ENCODE measurements at regions not wholly inside any gene's neighbourhood (a gene's known extent, or its start where the extent isn't known, plus 50 kb on each side); places are given as distances from the start of the nearest gene placed in this dataset.

DNA sequence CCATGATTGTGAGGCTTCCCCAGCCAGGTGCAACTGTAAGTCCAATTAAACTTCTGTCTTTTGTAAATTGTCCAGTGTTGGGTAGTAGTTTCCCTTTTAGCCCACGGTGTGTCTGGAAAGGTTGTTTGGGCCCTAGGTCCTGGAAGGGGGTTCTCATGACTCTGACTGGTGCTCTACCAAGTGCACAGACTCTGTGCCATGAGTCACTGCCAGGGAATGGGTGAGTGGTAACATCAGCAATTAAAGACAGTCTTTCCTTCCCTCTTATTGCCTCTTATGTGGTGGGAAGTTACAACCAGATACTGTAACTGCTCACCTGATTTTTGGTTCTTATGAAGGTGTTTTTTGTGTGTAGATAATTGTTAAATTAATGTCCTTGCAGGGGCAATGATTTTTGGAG, 141.2 kb downstream of the PRDM9 start:
- TF ChIP-seq, protein P1, sequence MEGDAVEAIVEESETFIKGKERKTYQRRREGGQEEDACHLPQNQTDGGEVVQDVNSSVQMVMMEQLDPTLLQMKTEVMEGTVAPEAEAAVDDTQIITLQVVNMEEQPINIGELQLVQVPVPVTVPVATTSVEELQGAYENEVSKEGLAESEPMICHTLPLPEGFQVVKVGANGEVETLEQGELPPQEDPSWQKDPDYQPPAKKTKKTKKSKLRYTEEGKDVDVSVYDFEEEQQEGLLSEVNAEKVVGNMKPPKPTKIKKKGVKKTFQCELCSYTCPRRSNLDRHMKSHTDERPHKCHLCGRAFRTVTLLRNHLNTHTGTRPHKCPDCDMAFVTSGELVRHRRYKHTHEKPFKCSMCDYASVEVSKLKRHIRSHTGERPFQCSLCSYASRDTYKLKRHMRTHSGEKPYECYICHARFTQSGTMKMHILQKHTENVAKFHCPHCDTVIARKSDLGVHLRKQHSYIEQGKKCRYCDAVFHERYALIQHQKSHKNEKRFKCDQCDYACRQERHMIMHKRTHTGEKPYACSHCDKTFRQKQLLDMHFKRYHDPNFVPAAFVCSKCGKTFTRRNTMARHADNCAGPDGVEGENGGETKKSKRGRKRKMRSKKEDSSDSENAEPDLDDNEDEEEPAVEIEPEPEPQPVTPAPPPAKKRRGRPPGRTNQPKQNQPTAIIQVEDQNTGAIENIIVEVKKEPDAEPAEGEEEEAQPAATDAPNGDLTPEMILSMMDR (IDR thresholded peaks at IDR 0.05; ENCODE audit: low read depth, low read length, missing control alignments), result no peak

DNA sequence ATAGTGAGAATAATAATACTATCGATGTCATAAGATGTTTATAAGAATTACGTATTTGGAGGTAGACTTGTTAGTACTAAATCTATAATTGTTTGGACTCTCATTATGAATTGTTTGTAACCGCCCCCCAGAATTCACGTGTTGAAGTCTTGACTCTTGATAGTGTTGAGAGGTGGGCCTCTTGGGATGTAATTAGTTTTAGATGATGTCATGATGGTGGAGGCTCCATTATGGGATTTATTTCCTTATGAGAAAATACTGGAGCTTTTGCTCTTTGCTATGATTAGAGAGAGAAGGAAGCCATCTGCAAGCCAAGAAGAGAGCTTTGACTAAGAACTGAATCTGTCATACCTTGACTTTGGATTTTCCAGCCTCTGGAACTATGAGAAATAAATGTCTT, 142.2 kb downstream of the PRDM9 start:
- no peak for DNase-seq (ENCODE audit: low read depth)
- TF ChIP-seq, protein P1 (IDR thresholded peaks at IDR 0.05; ENCODE audit: low read depth, low read length, missing control alignments), result no peak
- H3K4me3 ChIP-seq (ENCODE audit: low read depth, low read length), result no peak overlapping the region

More for the DNA sequence above, 141.2 kb downstream of the PRDM9 start:
- no peak overlapping the region for H3K4me3 ChIP-seq (ENCODE audit: low read depth, low read length)
- no peak for DNase-seq (ENCODE audit: low read depth)

DNA sequence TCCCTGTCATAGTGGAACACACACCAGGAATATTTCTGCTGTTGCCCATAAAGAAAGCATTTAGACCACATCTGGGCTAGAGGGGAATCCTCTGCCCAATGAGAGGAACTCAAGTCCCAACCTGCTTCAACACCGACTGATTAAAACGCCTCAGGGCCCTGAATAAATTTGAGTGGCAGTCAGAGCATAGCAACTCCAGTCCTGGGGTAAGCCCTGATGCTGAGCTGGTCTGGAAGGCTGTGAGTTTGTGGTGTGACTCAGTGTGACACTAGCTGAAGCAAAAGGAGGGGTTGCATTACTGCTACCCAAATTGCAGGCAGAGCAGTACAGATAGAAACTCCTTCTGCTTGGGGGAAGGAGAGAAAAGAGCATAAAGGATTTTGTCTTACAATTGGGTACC, 148.3 kb downstream of the PRDM9 start:
- TF ChIP-seq, protein P1 (IDR thresholded peaks at IDR 0.05; ENCODE audit: low read depth, low read length, missing control alignments), result no peak
- no peak overlapping the region for H3K4me3 ChIP-seq (ENCODE audit: low read depth, low read length)
- DNase-seq (ENCODE audit: low read depth), result no peak

DNA sequence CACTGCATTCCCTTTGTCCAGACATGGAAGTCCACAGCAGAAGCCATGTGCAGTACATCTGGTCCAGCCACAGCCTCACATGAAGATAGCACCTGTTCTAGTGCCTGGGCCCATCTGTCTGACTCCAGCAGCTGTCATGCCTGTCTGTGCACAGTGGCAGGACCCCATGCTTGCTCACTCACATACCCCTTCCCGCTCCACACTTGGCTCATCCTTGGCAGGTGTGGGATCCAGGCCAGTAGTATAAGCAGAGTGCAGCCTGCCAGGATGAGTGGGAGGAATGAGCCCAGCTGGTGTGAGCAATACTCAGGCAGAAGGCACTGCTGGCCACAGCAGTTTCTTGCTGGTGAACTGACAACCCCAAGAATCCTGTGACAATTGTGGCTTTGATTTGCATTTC, 168.0 kb downstream of the PRDM9 start:
- no peak for DNase-seq (ENCODE audit: low read depth)
- TF ChIP-seq, protein P1 (IDR thresholded peaks at IDR 0.05; ENCODE audit: low read depth, low read length, missing control alignments), result no peak
- no peak overlapping the region for H3K4me3 ChIP-seq (ENCODE audit: low read depth, low read length)

DNA sequence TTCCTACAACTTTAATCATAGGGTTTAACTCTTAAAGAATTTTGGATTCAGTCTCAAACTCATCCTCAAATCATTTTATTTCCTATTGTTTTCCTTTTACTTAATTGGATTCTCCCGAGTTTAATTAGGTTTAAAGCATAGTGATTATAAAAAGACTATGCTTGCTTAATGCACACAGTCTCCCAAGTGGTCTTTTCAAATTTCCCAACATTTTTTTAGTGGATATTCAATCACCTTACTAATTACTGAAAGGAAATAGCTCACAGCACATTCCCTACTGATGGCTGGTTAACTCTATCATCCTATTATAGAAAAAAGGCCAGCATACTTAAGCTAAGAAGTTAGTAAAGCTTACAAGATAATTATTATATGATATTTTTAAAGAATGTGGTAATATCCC, 170.6 kb downstream of the PRDM9 start:
- DNase-seq (ENCODE audit: low read depth), result no peak
- TF ChIP-seq, protein P1 (IDR thresholded peaks at IDR 0.05; ENCODE audit: low read depth, low read length, missing control alignments), result no peak

DNA sequence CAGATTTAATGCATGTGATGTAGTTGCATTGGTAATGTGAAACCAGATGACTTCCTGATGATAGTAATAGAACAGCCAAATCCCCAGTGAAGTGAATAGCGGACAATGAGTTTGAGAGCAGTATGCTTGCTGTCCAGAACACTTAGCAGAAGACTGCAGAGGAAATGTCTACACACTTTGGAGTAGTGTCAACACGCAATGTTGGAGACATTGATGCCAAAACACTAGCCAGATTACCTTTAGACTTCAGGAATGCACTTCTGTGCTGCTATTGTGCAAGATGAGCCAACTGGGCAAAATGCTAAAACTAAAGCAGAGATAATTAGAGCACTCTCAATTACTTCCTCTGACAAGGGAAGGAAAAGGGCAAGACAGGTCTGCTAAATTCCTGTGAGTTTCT, 176.7 kb downstream of the PRDM9 start:
- TF ChIP-seq, protein P1 (IDR thresholded peaks at IDR 0.05; ENCODE audit: low read depth, low read length, missing control alignments), result no peak
- no peak overlapping the region for H3K4me3 ChIP-seq (ENCODE audit: low read depth, low read length)
- DNase-seq (ENCODE audit: low read depth), result no peak

More for the DNA sequence above, 170.6 kb downstream of the PRDM9 start:
- H3K4me3 ChIP-seq (ENCODE audit: low read depth, low read length), result no peak overlapping the region

All from GM12864 (cell line).